Uterus (tissue), 2 donors: ENCODE measurements at regions not wholly inside any gene's neighbourhood (a gene's known extent, or its start where the extent isn't known, plus 50 kb on each side); places are given as distances from the start of the nearest gene placed in this dataset.

ENCODE experiments used
- CTCF ChIP-seq, 4 experiments: fragments of 200-600 bp in 2 of 4; fragments of 450-650 bp in 2 of 4; sonication (generic) in 2 of 4; IDR thresholded peaks; one replicate each; pipeline ENCODE4 v1.5.1; 2016 to 2019; ENCODE audit warnings: antibody characterized with exemption in 4 of 4, mild to moderate bottlenecking in 2 of 4, moderate library complexity in 1 of 4
- POLR2A ChIP-seq, 2 donors: fragments of 450-650 bp; IDR thresholded peaks; one replicate each; pipeline ENCODE4 v1.6.1; 2016; ENCODE audit warnings: antibody characterized with exemption in 2 of 2, mild to moderate bottlenecking in 1 of 2, moderate library complexity in 1 of 2

- TF ChIP-seq CTCF (IDR thresholded peaks at IDR 0.05) (no peak), POLR2A (IDR thresholded peaks at IDR 0.05) (no peak)
These were observed 550.2 kb upstream of the TENM3 start for GRCh38 chr4:181692965-181693364.
